HuH-7.5 (cell line): ENCODE measurements at regions not wholly inside any gene's neighbourhood (a gene's known extent, or its start where the extent isn't known, plus 50 kb on each side); places are given as distances from the start of the nearest gene placed in this dataset.

Experiments
- DNase-seq: peaks from one replicate; pipeline ENCODE4 v3.0.0; 2011; ENCODE audit warnings: low spot score

DNA sequence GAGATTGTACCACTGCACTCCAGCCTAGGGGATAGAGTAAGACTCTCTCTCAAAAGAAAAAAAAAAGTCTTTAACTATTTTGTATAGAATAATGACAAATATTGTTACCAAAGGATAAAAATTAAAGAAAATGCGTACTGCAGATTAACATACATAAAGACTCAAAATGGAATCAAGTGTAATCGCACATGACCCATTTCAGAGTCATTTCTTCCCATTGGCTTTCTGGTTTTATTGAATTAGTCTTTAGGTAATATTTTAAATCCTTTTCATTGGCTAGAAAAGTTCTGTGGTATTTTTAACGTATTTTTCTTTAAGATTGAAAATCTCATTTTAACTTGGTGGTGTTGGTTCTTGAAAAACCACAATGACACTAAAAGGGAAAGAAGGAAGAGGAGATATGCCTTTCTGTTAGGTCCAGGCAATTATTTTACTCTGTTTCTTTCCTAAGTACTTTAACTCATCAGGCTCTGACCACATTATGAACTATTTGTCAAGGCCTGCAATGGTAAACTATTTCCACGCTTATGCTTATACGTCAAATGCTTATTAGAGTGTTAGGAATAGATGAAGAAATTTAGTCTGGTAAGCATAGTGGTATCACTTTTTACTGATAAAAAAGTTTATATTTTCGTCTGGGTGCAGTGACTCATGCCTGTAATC, 52.3 kb downstream of the PLEKHG1 start:
- no peak for DNase-seq

DNA sequence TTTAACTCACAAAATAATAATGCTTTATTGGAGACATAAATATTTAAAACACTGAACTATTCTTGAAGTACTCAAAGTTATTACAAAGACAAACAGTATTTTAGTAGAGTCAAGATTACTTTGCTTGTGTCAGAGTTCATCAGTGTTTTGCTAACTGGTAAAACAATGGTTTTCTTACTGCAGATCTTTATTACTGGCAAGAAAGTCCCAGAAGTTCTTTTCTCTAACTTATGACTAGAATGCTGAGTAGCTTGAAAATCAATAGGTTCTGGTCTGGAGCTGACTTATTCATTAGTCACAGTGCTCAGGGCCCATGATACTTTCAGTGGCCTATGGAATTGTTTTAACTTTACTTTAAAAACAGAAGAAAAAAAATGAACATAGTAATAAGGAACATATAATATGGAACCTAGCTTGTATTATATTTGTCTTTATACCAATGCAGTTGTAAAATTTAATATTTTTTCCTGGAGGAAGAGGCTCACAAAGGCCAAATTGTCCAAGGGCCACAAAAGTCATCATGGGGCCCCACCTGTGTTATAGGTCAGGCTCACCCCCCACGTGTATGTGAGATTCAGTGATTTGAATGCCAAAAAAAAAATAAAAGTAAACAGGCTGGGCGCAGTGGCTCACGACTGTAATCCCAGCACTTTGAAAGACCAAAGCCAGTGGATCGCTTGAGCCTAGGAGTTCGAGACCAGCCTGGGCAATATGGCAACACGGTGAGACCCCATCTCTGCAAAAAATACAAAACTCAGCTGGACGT, 53.3 kb downstream of the PLEKHG1 start:
- no peak for DNase-seq

DNA sequence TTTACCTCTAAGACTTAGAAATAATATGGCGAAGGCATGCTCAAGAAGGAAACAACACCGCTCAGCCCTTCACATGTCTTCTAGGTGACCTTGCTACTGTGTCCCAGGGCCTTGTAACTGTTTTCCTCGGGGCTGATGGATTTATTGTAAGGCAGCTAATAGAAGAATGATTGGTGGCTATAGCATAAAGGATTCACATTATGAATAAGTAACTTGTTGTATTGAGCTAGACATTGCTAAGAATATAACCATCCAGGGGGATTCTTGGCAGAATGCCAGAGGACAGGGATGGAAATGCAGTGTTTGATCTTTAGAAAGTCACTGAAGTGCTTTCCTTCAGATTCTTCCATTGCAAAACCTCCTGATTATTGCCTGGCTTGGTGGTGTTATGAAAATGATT, 54.9 kb downstream of the PLEKHG1 start:
- DNase-seq: no peak

DNA sequence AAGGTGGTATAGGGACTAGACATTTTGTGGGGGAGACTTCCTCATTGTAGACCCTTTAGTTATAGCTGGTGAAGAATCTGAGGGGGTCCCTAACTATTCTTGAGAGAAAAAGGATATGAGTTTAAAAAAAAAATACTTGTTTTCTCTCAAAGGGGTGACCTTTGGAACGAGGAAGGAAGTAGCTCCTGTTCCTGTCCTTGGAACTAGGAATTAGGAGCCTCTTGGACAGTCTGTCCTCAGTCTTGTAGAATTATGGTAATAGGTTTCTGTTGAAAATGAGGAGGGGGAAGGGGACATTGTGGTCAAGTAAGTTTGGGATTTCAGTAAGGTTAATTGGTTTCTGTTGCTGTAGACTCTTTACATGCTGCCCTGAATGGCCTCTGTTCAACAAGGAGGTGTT, 56.5 kb downstream of the PLEKHG1 start:
- no peak for DNase-seq

DNA sequence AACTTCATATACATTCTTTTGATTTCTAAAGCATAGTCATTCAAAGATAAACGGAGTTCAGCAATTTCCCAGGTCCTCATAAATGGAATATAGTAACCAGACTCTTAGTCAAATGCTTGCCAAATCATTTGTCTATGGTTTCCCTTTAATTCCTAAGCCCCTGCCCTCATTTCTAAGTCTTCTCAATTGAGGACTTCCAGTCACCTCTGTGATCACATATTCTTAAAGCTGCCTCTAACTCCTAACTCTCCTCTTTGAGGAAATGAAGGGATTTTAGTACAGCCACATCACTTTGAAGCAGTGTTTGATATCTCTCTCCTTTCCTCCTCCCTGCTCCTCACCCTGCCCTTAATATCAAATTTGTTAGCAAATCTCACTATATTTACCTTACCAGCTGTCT, 58.7 kb downstream of the PLEKHG1 start:
- DNase-seq: no peak

DNA sequence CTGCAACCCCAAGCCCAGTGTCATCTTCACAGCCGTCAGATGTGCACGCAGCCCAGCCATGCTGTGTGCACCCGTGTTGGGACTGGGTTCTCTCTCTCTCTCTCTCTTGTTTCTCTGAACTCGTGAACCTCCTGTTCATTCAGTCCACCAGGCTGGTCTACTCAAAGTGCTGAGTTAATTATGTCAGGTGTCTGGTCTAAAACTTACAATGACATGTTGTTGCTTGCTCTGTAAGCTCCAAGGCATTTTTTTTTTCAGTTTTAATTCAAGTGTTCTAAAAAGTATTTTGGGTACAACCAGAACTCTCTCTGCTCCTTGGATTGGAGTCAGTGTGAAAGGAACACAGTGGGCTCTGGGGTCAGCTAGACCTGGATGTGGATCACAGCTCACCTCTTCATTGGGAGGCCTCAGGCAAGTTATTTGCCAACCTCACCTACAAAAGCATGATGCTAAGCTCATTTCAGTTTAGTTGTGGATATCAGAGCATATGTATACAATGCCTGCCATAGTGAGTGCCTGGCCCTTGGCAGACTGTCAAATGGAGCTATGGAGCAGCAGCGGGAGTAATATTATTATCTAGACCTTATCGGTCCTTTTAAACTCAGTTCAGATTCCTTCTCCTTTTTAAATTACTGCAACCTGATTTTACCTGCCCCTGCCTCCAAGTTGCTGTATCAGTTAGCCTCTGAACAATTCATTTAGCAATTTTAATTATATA, 59.5 kb downstream of the PLEKHG1 start:
- DNase-seq: no peak

DNA sequence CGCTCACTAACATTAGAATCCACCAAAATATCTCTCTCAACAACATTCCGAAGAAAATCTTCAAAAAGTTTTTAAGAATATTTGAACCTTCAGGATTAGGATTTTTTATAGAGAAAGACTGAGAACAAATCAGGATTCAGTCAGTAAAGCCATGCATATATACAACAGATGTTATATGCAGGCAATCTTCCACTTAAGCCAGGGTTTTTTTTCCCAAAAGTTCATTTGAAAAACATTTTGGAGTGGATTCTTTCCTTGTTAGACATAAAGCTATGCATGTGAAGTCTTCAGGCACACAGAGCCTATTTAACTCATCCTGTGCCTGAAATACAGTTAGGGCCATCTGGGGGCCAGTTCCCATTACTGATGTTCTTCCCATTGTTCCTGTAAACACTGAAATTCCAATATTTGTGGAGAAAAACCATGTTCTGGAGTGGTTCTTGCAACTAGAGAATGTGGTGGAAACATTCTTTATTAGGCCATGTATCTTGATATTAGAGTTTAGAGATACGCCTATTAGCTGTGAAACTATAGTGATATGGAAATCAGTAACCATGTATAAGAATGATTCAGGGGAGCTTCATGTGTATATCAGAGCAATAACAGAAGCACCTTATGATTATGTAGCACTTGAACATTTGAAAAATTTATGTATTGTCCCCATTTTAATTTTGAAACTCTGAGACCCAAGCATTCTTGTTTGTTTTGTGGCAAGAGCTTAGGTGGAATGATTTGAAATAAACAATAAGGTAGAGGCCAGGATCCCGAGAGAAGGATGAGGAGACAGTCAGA, 61.7 kb downstream of the PLEKHG1 start:
- no peak for DNase-seq

DNA sequence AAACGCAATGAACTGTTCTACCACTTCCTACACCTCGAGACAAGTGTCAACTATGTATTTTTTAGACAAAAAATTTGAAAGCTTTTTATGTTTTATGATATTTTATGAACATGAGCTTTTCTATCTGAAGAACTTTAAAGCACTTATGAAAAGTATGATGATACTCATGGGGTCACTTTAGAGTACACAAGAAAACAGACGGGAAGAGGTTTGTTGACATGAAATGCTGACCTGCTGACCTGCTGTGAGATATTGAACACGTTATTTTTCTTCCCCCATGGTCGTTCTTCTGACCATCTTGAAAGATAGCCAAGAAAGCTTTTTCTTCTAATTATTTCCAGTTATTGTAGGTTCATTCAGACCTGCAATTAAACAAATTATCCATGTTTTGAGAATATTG, 63.1 kb downstream of the PLEKHG1 start:
- no peak for DNase-seq

DNA sequence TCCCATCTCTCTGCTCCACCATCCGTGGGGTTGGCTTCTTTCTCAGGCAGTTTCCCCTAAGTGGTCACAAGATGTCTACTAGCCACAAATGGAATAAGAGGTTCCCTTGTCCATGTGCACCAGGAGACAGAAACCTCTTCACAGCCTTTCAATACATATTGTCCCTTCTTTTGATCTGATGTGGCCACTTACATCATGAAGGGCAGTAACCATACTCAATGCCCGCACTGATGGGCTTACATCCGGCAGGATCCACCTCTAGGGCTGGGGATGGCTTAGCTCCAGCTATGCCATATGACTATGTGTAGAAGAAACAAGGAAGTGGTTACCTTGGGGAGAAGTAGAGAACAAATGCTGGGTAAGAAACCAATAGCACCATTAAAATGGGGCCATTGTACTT, 64.4 kb downstream of the PLEKHG1 start:
- no peak for DNase-seq

DNA sequence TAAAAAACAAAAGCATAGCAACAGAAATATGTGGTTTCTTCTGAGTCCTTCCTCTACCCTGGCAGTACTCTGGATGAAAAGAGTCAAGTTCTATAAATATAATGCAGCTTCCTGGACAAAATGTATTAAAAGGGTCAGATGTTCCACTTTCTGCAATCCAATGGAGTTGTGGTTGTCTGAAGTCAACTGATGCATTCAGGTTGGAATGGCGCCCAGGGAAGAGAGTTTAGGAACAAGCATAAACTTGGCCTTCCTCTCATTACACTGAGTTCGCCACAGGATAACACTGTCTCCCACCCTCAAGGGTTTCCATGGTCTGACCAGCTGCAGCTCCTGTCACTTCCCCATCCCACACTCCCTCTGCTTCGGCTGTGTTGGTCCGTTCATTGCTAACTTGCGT, 66.4 kb downstream of the PLEKHG1 start:
- no peak for DNase-seq

DNA sequence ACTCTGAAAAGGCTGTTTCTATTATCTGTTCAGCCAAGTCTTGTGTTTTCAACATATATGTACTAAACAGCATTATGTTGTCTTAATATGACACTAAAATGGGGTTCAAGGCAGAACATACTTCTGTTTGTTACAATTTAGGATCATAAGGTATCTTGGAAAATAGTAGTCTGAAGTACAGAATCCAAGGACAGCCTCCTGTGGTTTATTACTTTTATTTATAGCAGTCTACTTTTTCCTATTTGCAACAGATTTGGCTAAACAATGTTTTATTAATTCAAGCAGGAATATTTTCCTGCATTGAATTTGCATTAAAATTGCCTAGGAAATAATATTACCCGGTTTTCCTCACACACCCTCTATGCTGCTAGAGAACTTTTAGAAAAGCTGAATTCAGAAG, 67.7 kb downstream of the PLEKHG1 start:
- no peak for DNase-seq

DNA sequence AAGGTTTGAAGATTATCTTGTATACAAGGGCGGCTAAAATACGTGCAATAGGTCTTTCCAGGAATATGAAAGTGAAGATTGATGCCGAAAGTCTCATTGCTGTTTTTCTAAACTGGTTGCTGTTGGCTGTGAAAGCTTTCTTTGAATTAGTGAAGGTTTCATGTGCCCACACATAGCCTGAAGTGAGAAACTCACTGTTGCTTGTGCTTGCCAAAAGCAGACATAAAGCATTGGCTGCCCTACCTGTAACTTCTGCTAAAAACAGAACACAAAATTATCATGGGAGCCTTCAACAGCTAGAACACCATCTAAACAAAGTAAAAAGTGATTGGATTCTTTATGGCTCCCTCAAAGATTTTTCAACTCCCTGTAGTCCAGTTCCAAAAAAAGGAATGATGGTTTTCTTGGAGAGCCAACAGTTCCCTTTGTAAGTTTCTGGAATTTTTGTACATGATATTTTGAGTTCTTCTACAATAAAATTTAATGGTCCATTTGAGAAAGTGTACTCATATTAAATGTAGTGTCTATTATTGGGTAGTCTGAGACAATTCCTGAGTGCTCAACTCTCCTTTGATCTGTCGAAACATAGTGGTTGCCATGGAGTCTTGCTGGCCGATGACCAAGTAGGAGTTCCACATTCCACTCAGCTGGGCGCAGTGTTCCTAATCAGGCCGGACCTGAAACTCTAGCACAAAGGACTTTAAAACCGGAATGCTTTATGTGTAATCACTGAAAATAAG, 68.5 kb downstream of the PLEKHG1 start:
- DNase-seq: peak; percentile 51

DNA sequence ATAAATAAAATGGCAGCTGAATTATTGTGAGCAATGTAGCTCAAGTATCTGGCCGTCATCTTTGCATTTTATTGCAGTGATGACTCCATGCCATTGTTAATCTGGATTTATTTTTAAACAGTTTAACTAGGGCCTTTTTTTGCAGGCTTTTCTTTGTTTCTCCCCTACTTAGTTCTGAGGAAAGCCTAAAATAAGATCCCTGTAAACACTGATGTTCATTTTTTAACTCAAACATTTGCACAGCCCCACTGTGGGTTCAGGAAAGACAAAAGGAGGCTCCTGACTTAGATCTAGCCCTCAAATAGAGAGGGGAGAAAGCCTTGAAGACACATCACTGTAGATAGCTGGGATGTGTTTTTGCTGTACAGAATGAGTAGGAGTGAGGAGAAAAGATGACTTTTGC, 69.2 kb downstream of the PLEKHG1 start:
- DNase-seq: no peak

DNA sequence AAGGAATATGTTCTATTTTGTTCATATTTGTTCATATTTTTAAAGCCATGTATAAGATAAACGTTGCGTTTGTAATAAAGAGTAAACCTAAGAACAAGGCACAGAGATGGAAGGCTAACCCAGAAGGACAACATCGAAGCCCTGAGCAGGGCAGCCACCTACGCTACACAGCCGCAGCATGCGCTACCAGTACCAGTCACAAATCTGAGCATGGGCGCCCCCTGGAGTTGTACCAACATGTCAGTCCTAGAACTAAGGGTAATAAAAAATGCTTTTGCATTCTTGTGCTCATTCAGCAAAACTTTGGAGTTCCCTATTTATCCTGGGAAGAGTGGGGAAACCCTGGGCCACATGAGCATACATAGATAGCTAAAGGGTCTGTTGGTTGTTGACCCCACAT, 70.6 kb downstream of the PLEKHG1 start:
- DNase-seq: no peak

DNA sequence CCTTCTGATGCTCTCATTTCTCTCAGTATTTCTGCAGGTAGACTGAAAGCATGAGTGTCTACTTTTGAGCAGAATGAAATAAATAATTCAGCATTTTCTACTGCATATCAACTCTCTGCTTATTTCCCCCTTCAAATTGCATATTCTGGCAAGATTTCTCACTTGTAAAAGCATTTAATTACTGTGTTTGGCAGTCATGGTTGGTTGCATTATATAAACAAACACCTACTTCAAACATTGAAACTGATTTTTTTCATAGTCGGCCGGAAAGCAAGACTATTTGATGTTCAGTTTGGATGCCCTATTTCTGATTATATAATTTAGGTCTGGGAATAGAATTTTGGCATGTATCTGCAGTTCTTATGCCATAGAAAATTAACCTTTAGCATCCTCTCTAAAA, 73.1 kb downstream of the PLEKHG1 start:
- DNase-seq: no peak

DNA sequence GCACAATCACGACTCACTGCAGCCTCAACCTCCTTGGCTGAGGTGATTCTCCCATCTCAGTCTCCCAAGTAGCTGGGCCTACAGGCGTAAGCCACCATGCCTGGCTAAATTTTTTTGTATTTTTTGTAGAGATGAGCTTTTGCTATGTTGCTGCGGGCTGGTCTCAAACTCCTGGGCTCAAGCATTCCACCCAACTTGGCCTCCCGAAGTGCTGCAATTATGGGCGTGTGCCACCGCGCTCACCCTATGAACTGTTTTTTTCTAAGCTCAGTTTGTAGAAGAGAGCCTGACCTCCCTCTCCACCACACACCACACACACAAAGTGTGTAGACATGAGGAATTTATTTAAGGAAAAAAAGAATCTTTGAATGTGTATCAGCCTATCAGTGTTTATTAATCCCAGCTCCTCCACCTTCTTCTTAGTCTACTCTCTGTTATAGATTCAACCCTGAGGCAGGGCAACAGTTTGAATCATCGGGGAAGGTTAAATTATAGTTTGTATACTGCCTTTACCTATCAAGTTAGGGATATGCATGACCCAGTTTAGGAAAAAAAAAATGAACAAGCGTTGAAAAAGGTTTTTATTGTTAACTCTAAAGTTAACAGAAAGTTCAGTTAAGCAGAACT, 74.1 kb downstream of the PLEKHG1 start:
- no peak for DNase-seq

DNA sequence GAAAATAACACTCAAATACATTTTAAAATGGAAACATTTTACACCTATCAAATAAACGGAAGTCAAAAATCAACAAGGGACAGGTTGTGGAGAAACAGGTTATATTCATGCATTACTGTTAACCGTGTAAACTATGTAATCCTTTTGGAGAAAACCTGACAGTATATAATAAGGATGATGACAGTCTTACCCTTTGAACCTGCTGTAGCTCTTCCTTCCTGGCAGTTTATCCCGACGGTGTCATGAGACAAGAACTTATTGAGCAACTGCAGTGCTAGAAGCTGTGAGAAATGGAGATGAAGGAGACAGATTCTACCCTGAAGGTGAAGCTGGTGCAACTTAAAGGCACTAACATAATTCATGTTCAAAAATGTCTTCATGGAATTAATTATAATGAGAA, 76.7 kb downstream of the PLEKHG1 start:
- no peak for DNase-seq

DNA sequence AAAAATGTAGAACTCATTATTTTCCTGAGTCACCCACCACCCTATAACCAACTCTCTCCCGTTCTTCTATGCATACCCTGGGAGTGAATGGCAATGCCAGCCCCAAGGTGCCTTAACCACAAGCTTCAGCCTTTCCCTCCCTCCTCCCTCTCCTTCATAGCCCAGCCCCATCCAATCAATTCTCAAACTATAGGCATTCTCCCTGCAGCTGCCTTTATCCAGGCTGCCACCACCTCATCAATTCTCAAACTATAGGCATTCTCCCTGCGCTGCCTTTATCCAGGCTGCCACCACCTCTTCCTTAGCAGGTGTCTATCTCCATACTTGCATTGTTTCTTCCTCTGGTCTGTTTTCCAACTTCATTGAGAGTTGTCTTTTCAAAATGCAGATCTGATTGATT, 77.1 kb downstream of the PLEKHG1 start:
- no peak for DNase-seq

DNA sequence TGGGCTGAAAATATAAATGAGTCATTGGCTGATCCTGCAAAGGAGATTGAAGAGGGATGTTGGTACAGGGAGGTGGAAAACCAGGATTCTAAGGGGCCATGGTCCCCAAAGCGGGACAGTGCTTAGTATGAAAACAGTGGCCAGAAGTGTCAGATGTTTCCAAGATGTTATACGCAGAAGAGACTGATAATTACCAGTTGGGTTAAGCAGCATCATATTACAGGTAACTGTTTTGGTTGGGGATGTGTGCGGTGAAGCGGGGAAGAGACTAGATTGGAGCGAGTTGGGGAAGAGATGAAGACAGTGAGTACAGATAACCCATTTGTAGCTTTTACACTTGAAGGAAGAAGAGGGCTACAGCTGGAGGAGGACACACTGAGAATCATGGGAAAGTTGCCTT, 80.8 kb downstream of the PLEKHG1 start:
- no peak for DNase-seq

DNA sequence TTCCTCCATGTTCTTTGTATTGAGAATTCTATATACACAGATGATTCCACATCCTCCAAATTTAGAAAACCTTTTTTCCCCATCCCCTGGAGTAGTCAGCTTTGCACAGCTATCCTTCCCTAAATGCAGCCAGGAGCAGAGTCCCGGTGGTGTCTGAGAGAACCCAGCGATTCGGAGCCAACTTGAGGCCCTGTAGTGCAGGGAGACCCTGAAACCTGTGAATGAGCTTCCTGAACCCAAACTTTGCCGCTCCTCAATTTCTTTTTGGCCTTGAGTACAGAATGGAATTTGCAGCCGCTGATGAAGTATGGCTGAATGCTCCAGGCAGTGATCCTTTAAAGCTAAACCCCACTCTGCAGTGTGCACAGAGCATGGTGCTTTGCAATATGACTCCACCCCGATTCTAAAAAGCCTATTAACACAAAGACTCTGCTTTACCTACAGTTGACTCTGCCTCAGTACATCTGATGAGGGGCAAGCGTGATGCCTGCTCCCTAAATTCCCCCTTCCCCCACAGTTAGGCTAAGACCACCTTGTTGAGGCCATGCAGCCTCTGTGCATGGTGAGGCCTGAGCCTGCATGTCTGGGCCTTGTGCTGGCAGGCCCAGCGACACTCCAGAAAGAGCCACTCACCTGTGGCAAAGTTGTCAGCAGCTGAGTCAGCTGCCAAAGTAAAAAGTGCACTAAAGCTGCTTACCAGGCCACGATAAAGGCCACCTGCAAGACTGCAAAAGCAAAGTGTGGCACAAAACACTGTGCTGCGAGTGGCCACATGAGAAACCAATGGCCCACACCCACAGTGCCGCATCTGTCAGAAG, 82.1 kb downstream of the PLEKHG1 start:
- no peak for DNase-seq
